Transverse colon (tissue), 3 donors: ENCODE measurements at regions not wholly inside any gene's neighbourhood (a gene's known extent, or its start where the extent isn't known, plus 50 kb on each side); places are given as distances from the start of the nearest gene placed in this dataset.
"Not testable (repeated sequence)": the region's sequence is repeated elsewhere in the genome, so short reads cannot be mapped to it uniquely, and the experiment has no call there.

Source experiments
- EP300 ChIP-seq: sonication (generic); formaldehyde crosslinking; IDR thresholded peaks from one replicate; pipeline ENCODE4 v1.6.1; 2017; ENCODE audit warnings: antibody characterized with exemption, low read depth
- TF ChIP-seq, protein P1 (sequence below), 5 experiments: fragments of 200-600 bp in 3 of 5; fragments of 450-650 bp in 2 of 5; sonication (generic) in 3 of 5; IDR thresholded peaks; 1 replicate in 2 of 5; 2 replicates in 3 of 5; pipeline ENCODE4 v1.5.1; 2016 to 2017; ENCODE audit warnings: antibody characterized with exemption in 5 of 5, inconsistent platforms in 3 of 5, mild to moderate bottlenecking in 2 of 5, moderate library complexity in 1 of 5

DNA sequence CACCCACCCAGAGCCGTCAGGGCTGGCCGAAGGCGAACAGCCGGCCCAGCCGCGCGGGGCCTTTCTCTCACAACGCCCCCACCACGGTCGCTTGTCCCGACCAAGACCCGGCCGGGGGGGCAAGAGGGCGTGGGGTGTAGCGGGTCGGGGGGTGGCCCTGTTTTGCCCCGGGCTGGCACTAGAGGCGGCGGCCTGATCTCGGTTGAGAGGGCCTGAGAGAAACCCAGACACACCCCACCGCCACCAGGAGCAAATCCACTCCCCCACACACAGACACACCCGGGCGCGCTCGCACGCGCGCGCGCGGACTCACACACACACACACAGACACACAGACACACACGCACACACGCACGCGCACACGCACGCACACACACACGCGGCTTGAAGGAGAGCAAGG is 97.8 kb upstream of the RHOU start:
- TF ChIP-seq, protein P1, sequence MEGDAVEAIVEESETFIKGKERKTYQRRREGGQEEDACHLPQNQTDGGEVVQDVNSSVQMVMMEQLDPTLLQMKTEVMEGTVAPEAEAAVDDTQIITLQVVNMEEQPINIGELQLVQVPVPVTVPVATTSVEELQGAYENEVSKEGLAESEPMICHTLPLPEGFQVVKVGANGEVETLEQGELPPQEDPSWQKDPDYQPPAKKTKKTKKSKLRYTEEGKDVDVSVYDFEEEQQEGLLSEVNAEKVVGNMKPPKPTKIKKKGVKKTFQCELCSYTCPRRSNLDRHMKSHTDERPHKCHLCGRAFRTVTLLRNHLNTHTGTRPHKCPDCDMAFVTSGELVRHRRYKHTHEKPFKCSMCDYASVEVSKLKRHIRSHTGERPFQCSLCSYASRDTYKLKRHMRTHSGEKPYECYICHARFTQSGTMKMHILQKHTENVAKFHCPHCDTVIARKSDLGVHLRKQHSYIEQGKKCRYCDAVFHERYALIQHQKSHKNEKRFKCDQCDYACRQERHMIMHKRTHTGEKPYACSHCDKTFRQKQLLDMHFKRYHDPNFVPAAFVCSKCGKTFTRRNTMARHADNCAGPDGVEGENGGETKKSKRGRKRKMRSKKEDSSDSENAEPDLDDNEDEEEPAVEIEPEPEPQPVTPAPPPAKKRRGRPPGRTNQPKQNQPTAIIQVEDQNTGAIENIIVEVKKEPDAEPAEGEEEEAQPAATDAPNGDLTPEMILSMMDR (IDR thresholded peaks at IDR 0.05), result not testable (repeated sequence)
- TF ChIP-seq EP300, result not testable (repeated sequence)
